ENCODE measurements at regions not wholly inside any gene's neighbourhood (a gene's known extent, or its start where the extent isn't known, plus 50 kb on each side); places are given as distances from the start of the nearest gene placed in this dataset.

DNA sequence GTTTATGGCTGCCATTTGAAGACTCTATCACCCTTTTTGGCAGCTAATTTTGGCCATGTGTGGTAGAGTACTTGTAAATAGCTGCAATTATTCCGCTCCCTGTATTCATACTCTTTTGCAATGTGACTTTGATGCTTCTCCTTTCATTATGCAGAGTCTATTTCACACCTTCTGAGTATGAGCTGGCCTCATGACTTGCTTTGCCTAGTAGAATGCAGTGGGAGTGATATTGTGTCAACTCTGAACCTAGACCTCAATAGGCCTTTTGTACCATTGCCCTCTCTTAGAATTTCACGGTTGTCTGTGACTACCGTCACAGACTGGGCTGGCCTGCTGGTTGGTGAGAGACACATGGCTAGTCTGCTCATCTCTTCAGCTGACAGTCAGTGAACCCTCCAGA is 118.8 kb downstream of the DDIT4L start:
- Histone ChIP-seq H3K4me3 (no peak overlapping the region), H2AFZ (no peak overlapping the region), H3K79me2 (replicated peaks; ENCODE audit: insufficient read depth) (no peaks in the 10 kb centered on the region), H3K27me3 (ENCODE audit: insufficient read depth) (no peaks in the 10 kb centered on the region), H3K4me2 (no peak overlapping the region), H3K27ac (ENCODE audit: low read depth) (no peak overlapping the region), H3K4me1 (ENCODE audit: insufficient read depth) (no peaks in the 10 kb centered on the region), H3K9me2 (ENCODE audit: insufficient read depth) (no peaks in the 10 kb centered on the region; the same call in 1 of the 2 replicates), H3F3A (replicated peaks; ENCODE audit: low read depth) (no peaks in the 10 kb centered on the region), H3K36me3 (ENCODE audit: insufficient read depth) (no peaks in the 10 kb centered on the region), H4K20me1 (replicated peaks; ENCODE audit: insufficient read depth) (no peaks in the 10 kb centered on the region)
- no peak for ATAC-seq
- no peaks in the 10 kb centered on the region for H3K27me3 Mint-ChIP-seq (ENCODE audit: insufficient read depth, low read depth, poor library complexity)
- TF ChIP-seq JUNB (IDR thresholded peaks at IDR 0.05; ENCODE audit: unreplicated experiment) (no peak), POLR2AphosphoS5 (IDR thresholded peaks at IDR 0.05; ENCODE audit: low read depth) (no peak), STAT1 (IDR thresholded peaks at IDR 0.05; ENCODE audit: unreplicated experiment) (no peak)
- TF ChIP-seq, protein P1, sequence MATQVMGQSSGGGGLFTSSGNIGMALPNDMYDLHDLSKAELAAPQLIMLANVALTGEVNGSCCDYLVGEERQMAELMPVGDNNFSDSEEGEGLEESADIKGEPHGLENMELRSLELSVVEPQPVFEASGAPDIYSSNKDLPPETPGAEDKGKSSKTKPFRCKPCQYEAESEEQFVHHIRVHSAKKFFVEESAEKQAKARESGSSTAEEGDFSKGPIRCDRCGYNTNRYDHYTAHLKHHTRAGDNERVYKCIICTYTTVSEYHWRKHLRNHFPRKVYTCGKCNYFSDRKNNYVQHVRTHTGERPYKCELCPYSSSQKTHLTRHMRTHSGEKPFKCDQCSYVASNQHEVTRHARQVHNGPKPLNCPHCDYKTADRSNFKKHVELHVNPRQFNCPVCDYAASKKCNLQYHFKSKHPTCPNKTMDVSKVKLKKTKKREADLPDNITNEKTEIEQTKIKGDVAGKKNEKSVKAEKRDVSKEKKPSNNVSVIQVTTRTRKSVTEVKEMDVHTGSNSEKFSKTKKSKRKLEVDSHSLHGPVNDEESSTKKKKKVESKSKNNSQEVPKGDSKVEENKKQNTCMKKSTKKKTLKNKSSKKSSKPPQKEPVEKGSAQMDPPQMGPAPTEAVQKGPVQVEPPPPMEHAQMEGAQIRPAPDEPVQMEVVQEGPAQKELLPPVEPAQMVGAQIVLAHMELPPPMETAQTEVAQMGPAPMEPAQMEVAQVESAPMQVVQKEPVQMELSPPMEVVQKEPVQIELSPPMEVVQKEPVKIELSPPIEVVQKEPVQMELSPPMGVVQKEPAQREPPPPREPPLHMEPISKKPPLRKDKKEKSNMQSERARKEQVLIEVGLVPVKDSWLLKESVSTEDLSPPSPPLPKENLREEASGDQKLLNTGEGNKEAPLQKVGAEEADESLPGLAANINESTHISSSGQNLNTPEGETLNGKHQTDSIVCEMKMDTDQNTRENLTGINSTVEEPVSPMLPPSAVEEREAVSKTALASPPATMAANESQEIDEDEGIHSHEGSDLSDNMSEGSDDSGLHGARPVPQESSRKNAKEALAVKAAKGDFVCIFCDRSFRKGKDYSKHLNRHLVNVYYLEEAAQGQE (IDR thresholded peaks at IDR 0.05; ENCODE audit: unreplicated experiment): no peak
- H3K4me1 Mint-ChIP-seq: no peaks in the 10 kb centered on the region
- H3K36me3 Mint-ChIP-seq (ENCODE audit: low read depth): no peaks in the 10 kb centered on the region
- no peak overlapping the region for H3K27ac Mint-ChIP-seq
- H3K9me3 Mint-ChIP-seq: no peaks in the 10 kb centered on the region
- no peak for DNase-seq (ENCODE audit: low spot score)
- H3K4me3 Mint-ChIP-seq: no peak overlapping the region

DNA sequence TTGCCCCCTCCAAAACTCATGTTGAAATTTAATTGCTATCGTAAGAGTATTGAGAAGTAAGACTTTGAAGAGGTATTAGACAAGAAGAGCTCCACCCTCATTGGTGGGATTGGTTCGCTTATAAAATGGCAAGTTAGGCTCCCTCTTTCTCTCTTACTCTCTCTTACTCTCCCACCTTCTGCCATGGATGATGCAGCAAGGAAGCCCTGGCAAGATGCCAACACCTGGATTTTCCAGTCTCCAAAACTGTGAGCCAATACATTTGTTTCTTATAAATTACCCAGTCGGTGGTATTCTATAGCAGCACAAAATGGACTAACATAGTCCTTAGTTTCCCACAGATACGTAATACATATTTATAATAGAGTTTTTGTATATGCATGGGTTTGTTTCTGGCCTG is 119.4 kb downstream of the DDIT4L start:
- H3F3A ChIP-seq (replicated peaks; ENCODE audit: low read depth): no peaks in the 10 kb centered on the region
- Mint-ChIP-seq H3K9me3 (no peaks in the 10 kb centered on the region), H3K36me3 (ENCODE audit: low read depth) (no peaks in the 10 kb centered on the region), H3K4me3 (no peak overlapping the region), H3K4me1 (no peaks in the 10 kb centered on the region), H3K27ac (no peak overlapping the region), H3K27me3 (ENCODE audit: insufficient read depth, low read depth, poor library complexity) (no peaks in the 10 kb centered on the region)
- no peak overlapping the region for H3K4me2 ChIP-seq
- no peaks in the 10 kb centered on the region for H3K4me1 ChIP-seq (ENCODE audit: insufficient read depth)
- no peak overlapping the region for H3K27ac ChIP-seq (ENCODE audit: low read depth)
- DNase-seq (ENCODE audit: low spot score): no peak
- no peak for ATAC-seq
- no peak for TF ChIP-seq STAT1 (IDR thresholded peaks at IDR 0.05; ENCODE audit: unreplicated experiment)
- no peaks in the 10 kb centered on the region for H4K20me1 ChIP-seq (replicated peaks; ENCODE audit: insufficient read depth)
- no peaks in the 10 kb centered on the region for H3K79me2 ChIP-seq (replicated peaks; ENCODE audit: insufficient read depth)
- no peaks in the 10 kb centered on the region for H3K36me3 ChIP-seq (ENCODE audit: insufficient read depth)
- H3K9me2 ChIP-seq (ENCODE audit: insufficient read depth): no peaks in the 10 kb centered on the region; the same call in 1 of the 2 replicates
- H3K4me3 ChIP-seq: no peak overlapping the region
- H2AFZ ChIP-seq: no peak overlapping the region
- no peaks in the 10 kb centered on the region for H3K27me3 ChIP-seq (ENCODE audit: insufficient read depth)

DNA sequence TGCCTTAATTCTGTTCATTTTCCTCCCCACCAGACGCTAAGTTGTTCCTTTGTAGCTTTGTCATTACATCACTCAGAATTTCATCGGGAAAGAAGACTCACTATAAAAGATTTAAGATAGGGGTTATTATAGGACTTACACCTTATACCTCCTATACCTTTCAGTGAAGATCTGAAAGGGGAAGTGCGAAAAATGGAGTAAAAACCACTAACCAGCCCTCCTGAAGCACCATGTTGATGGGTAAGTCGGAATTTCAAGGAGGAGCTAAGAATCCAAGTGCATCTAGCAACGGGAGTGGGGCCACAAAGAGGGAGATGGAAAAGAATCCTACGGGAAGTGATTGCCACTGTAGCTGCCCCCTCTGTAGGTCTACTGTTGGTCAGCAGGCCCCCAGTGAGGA is 119.1 kb upstream of the H2AZ1 start:
- DNase-seq (ENCODE audit: low spot score): peak; percentile 18
- H2AFZ ChIP-seq: no peak overlapping the region
- H3K27me3 Mint-ChIP-seq (ENCODE audit: insufficient read depth, low read depth, poor library complexity): no peaks in the 10 kb centered on the region
- H3K9me3 Mint-ChIP-seq: no peaks in the 10 kb centered on the region
- no peak overlapping the region for H3K4me2 ChIP-seq
- no peaks in the 10 kb centered on the region for H3K4me1 ChIP-seq (ENCODE audit: insufficient read depth)
- H3K4me3 Mint-ChIP-seq: no peak overlapping the region
- H3K27me3 ChIP-seq (ENCODE audit: insufficient read depth): no peaks in the 10 kb centered on the region
- H3K36me3 ChIP-seq (ENCODE audit: insufficient read depth): no peaks in the 10 kb centered on the region
- H3K4me1 Mint-ChIP-seq: no peaks in the 10 kb centered on the region
- no peak overlapping the region for H3K4me3 ChIP-seq
- H3F3A ChIP-seq (replicated peaks; ENCODE audit: low read depth): no peaks in the 10 kb centered on the region
- H3K36me3 Mint-ChIP-seq (ENCODE audit: low read depth): no peaks in the 10 kb centered on the region
- no peak overlapping the region for H3K27ac ChIP-seq (ENCODE audit: low read depth)
- no peaks in the 10 kb centered on the region for H3K79me2 ChIP-seq (replicated peaks; ENCODE audit: insufficient read depth)
- H4K20me1 ChIP-seq (replicated peaks; ENCODE audit: insufficient read depth): no peaks in the 10 kb centered on the region
- no peaks in the 10 kb centered on the region; the same call in 1 of the 2 replicates for H3K9me2 ChIP-seq (ENCODE audit: insufficient read depth)
- ATAC-seq: no peak
- H3K27ac Mint-ChIP-seq: no peak overlapping the region
- TF ChIP-seq EZH2 (IDR thresholded peaks at IDR 0.05; ENCODE audit: low read depth, unreplicated experiment): no peak
- TF ChIP-seq, protein P2, sequence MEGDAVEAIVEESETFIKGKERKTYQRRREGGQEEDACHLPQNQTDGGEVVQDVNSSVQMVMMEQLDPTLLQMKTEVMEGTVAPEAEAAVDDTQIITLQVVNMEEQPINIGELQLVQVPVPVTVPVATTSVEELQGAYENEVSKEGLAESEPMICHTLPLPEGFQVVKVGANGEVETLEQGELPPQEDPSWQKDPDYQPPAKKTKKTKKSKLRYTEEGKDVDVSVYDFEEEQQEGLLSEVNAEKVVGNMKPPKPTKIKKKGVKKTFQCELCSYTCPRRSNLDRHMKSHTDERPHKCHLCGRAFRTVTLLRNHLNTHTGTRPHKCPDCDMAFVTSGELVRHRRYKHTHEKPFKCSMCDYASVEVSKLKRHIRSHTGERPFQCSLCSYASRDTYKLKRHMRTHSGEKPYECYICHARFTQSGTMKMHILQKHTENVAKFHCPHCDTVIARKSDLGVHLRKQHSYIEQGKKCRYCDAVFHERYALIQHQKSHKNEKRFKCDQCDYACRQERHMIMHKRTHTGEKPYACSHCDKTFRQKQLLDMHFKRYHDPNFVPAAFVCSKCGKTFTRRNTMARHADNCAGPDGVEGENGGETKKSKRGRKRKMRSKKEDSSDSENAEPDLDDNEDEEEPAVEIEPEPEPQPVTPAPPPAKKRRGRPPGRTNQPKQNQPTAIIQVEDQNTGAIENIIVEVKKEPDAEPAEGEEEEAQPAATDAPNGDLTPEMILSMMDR (conservative IDR thresholded peaks at IDR 0.05; ENCODE audit: low read depth in 2 of 2): no peak
- TF ChIP-seq NANOG (IDR thresholded peaks at IDR 0.05; ENCODE audit: borderline replicate concordance): no peak
- TF ChIP-seq, protein P1 (IDR thresholded peaks at IDR 0.05; ENCODE audit: unreplicated experiment): no peak

Data from GM23338 (cell line).